HUDEP-2 (cell line): ENCODE measurements at regions not wholly inside any gene's neighbourhood (a gene's known extent, or its start where the extent isn't known, plus 50 kb on each side); places are given as distances from the start of the nearest gene placed in this dataset.

Experiments
- DNase-seq, 76 experiments: peaks; one replicate each; lab custom pipeline; 2025; ENCODE audit not compliant: unreplicated experiment in 76 of 76; lab: John Stamatoyannopoulos, UW

DNA sequence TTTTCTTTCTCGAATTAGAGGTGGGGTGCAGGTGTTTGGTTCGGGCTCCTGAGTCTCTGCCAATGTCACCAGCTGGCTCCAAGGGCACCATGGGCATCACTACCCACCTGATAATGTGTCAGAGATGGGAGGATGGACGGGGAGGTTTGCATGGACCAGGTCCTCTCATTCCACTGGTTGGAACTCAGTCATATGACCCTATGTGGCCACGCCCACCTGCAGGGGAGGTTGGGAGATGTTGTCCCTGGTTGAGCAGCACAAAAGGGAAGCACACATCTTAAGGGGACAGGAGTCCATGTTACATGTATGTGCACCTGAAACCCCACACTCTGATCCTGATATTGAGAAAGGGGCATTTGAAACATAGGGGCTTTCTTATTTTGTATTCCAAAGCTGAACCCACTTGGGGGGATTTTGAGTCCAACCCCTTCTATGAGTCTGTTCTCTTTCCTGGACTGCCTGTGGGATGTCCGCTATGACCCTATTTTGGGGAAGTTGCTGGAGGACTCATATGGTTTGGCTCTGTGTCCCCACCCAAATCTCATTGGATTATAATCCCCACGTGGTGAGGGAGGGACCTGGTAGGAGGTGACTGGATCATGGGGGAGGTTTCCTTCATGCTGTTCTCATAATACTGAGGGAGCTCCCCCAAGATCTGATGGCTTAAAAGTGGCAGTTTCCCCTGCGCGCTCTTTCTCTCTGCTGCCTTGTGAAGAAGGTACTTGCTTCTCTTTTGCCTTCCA, 66.9 kb upstream of the BAIAP2L1 start:
- DNase-seq: no peak

DNA sequence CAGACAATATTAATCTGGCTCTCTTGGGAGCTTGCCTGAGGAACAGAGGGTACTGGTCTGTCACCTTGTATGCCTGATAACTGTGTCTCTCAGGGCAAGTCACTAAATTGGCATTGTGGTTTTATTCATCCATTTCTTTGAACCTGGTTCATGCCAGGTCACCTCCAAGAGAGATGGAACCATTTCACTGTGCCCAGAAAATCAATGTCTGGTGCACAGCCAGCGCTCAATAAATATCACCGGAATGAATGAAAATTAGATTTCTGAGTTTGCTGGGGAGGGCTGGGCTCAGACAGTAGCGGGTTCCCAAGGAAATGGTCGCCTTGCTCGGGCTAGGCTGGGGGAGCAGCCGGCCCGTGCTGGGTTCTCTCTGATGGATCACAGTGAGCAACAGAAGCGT, 64.1 kb upstream of the BAIAP2L1 start:
- DNase-seq: no peak

DNA sequence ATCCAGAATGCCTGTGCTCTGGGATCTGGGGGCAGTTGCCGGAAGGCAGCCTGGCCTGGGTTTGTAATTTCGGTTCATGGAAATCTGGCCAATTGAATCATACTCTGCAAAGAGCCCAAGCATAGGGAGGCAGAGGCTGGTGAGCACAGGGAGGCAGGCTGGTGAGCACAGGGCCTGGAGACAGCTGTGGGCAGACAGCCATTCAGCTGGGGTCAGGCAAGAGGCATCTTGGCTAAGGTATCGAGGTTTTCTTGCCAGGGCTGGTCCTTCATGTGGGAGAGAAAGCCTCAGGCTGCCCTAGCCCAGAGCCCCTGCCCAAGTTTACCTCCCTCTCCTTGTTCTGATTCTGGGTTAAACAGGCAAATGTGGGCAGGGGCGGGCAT, 63.7 kb upstream of the BAIAP2L1 start:
- DNase-seq: no peak

DNA sequence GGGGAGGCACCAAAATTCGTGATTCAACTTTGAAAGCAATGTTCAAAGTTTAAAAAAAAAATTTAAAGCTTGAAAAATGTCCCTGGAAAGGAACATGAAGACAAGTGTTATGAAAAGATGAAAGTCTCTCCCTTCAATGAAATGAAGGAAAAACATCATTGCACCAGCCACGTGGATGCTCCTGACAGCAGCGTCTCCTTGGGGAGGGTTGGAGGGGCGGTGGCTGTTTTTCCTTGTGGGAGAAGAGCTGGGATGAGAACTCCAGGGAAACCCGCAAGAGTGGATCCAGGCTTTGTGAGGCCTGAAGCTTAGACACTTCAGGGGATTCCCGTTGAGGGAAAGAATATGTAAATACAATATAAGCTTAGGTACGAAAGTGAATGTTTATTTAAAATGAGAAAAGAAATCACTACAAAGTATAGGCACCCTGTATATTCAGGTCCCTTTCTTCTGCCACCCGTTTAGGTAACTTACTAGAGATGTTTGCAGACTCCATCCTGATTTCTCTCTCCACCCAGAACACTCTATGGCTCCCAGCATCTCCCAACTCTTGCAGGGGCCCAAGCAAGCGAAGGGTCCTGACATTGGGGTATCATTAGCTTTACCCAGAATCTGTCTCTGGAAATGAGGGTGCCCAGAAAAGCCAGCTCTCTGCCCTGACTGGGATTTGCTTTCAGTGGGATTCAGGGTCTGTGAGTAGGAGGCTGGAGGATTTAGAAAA, 63.1 kb upstream of the BAIAP2L1 start:
- DNase-seq: no peak

DNA sequence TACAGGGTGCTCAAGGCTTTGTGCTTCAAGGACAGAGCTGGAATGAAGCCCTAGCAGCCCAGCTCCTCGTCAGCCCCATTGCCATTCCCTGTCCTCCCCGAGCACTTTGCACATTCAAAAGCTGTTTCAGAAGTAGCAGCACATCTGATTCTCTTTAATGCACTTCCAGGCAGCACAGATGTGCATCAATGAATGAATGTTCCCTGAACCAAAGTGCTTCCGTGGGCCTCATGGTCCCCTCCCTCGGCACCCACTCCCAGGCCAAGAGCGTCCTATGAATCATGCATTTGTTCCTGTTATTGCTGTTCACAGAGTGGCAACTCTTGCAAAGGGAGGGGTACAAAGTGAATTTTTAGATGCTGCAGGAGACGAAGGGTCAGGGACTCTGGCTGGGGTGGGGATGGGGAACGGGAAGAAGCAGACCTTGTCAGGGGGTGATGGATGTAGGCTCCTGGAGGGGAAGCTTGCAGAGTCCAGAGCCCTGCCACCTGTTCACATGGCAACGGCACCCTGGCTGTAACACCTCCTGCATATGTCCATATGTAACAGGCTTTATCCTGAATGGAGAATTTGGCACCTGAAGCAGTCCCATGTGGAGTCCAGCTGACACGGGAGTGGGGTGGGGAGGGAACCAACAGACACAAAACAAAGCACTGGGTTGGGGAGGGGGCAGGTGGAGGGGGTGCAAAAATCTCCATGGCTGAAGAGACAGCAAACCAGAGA, 62.2 kb upstream of the BAIAP2L1 start:
- peak in 1 of 76 experiments; percentile 0 for DNase-seq

DNA sequence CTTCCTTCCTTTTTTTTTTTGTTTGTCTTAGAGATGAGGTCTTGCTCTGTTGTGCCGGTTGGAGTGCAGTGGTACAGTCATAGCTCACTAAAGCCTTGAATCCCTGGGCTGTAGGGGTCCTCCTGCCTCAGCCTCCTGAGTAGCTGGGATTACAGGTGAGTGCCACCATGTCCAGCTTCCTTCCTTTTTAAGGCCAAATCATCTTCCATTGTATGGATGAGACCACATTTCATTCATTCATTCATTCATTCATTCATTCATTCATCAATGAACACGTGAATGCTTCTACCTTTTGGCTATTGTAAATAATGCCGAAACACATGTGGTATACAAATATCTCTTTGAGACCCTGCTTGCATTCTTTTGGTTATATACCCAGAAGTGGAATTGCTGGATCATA, 60.0 kb upstream of the BAIAP2L1 start:
- no peak for DNase-seq

DNA sequence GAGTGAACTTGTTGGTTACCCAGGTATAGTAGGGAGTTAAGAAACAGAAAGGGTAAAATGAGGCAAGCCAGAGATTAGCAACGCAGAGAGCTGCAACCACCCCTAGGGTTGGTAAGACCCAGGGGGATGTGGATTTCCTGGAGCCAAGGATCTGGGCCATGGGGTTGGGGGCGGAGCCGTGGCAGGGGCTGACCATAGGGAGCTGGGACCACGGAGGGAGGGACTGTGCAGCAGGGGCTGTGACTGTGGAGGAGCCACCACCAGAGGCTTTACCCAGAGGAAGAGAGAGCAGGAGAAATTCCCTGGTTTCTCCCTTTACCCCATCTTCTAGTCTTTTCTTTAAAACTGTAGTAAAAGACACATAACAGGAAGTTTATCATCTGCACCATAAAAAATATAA, 58.6 kb upstream of the BAIAP2L1 start:
- no peak for DNase-seq

DNA sequence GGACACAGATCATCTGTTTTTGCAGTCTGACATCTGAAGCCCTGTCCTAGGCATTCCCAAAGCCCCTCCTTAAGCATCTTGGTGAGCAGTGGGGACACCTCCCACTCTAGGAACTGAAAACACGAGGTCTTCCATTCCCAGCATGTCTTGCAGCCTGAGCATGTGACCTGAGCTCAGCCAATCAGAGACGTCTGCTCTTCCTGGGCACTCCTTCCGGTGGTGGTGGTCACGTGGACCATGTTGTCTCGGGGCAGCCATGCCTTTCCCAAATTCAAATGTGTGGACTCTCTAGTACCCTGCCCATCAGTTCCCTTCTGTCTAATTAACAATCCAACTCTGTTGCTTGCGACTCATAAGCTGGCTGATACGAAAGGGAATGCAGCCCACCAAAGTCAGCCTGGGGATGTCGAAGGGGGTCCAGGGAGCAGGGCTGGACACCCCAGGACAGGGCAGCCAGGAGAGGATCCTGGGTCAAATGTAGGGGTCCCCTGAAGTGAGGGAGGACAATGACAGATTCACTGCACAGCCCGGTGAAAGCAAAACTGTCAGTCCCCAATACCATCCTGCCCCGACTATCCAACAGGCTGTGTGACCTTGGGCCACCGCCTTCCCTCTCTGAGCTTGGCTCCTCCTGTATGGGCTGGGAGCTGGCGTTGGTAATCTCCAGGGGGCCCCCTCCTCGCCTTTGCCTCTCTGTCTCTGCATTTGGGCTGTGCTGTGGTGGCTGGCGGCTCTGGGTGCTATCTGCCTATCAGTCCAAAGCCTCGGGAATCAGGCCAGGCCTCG, 57.4 kb upstream of the BAIAP2L1 start:
- DNase-seq: no peak

DNA sequence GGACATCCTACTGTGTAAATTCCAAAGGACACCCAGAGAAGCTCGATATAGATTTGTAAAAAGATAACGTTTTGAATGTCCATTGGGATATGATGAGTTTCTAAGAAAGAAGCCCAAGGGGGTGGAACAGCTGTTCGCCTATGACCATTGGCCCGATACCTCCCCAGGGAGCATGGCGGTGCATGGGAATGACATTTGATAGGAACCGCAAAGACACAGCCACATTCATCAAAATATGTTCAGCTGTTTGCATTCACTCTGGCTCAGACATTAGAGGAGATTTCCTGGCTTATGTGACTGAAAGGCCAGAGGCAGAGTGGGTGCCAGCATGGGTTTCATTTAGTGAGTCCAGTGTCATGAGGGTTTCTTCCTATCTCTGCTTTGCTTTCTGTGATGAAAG, 56.0 kb upstream of the BAIAP2L1 start:
- DNase-seq: no peak

DNA sequence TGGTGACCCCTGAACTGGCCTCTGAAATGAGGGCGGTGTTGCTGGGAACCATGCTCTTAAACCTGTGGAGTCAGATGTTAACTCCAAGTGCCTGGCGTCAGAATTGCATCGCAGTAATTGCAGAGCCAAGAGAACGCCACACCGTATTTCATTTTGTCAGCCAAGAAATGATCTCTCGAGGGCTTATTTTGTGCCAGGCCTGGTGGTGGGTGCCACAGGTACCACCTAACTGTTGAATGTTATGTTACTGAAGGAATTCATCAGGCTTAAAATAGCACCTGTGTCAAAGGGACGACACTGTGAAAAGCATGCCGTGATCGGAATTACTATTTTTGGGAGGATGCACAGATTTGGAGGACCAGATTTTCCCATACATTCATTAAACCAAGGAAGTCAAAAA, 51.9 kb upstream of the BAIAP2L1 start:
- DNase-seq: no peak
